ENCODE measurements at regions not wholly inside any gene's neighbourhood (a gene's known extent, or its start where the extent isn't known, plus 50 kb on each side); places are given as distances from the start of the nearest gene placed in this dataset.

GRCh38 chr5:102596951-102597350 is 98.2 kb upstream of the SLCO6A1 start:
- TF ChIP-seq CTCF (IDR thresholded peaks at IDR 0.05; ENCODE audit: control extremely low read depth in 1 of 3, insufficient read depth in 1 of 3, low read depth in 1 of 3, low read length in 3 of 3): no peak
- no peak for TF ChIP-seq RFX5 (IDR thresholded peaks at IDR 0.05; ENCODE audit: borderline replicate concordance, low read depth, low read length)
- TF ChIP-seq GABPA (IDR thresholded peaks at IDR 0.05; ENCODE audit: borderline replicate concordance, insufficient read depth, low read length): no peak
